RWPE2 (cell line): ENCODE measurements at regions not wholly inside any gene's neighbourhood (a gene's known extent, or its start where the extent isn't known, plus 50 kb on each side); places are given as distances from the start of the nearest gene placed in this dataset.

Source experiments
- ATAC-seq: fragments of 200-7000 bp; cut with Tn5 transposase; 3 replicates; pipeline ENCODE4 v1.9.1; 2021; ENCODE audit warnings: low read depth
- DNase-seq: peaks from one replicate; pipeline ENCODE4 v3.0.0-alpha.2; 2020; ENCODE audit warnings: low spot score
- H3K27ac ChIP-seq: fragments of 450-650 bp; 2 replicates; pipeline ENCODE4 v1.5.1; 2017; ENCODE audit warnings: mild to moderate bottlenecking; ENCODE audit not compliant: poor library complexity, severe bottlenecking
- H3K27me3 ChIP-seq: fragments of 250-450 bp; sonication (Bioruptor Pico); 2 replicates; pipeline ENCODE4 v1.5.1; 2021; ENCODE audit warnings: mild to moderate bottlenecking, moderate library complexity; ENCODE audit not compliant: insufficient read depth, poor library complexity, severe bottlenecking
- H3K36me3 ChIP-seq: fragments of 250-450 bp; sonication (Bioruptor Pico); 2 replicates; pipeline ENCODE4 v1.5.1; 2020; ENCODE audit warnings: low read depth, mild to moderate bottlenecking, moderate library complexity
- H3K4me1 ChIP-seq: fragments of 250-450 bp; sonication (Bioruptor Pico); 2 replicates; pipeline ENCODE4 v1.5.1; 2021; ENCODE audit warnings: mild to moderate bottlenecking, moderate library complexity; ENCODE audit not compliant: insufficient read depth, poor library complexity, severe bottlenecking
- H3K4me3 ChIP-seq: fragments of 250-450 bp; sonication (Bioruptor Pico); 2 replicates; pipeline ENCODE4 v1.5.1; 2021; ENCODE audit warnings: mild to moderate bottlenecking, moderate library complexity; ENCODE audit not compliant: severe bottlenecking
- H3K9me3 ChIP-seq: fragments of 250-450 bp; sonication (Bioruptor Pico); 2 replicates; pipeline ENCODE4 v1.5.1; 2021; ENCODE audit warnings: mild to moderate bottlenecking, moderate library complexity; ENCODE audit not compliant: severe bottlenecking
- TF ChIP-seq, protein P1 (sequence below): fragments of 450-650 bp; IDR thresholded peaks from one replicate; pipeline ENCODE4 v1.5.1; 2017; ENCODE audit warnings: mild to moderate bottlenecking, moderate library complexity; ENCODE audit not compliant: poor library complexity, severe bottlenecking

GRCh38 chr6:165791306-165791705, 128.3 kb upstream of the PDE10A start:
- no peaks in the 10 kb centered on the region for H3K4me1 ChIP-seq
- no peak overlapping the region for H3K27ac ChIP-seq
- no peaks in the 10 kb centered on the region for H3K27me3 ChIP-seq
- DNase-seq: no peak
- H3K4me3 ChIP-seq: no peak overlapping the region
- H3K9me3 ChIP-seq: no peaks in the 10 kb centered on the region
- ATAC-seq: no peak
- TF ChIP-seq, protein P1, sequence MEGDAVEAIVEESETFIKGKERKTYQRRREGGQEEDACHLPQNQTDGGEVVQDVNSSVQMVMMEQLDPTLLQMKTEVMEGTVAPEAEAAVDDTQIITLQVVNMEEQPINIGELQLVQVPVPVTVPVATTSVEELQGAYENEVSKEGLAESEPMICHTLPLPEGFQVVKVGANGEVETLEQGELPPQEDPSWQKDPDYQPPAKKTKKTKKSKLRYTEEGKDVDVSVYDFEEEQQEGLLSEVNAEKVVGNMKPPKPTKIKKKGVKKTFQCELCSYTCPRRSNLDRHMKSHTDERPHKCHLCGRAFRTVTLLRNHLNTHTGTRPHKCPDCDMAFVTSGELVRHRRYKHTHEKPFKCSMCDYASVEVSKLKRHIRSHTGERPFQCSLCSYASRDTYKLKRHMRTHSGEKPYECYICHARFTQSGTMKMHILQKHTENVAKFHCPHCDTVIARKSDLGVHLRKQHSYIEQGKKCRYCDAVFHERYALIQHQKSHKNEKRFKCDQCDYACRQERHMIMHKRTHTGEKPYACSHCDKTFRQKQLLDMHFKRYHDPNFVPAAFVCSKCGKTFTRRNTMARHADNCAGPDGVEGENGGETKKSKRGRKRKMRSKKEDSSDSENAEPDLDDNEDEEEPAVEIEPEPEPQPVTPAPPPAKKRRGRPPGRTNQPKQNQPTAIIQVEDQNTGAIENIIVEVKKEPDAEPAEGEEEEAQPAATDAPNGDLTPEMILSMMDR: no peak
- no peaks in the 10 kb centered on the region for H3K36me3 ChIP-seq

DNA sequence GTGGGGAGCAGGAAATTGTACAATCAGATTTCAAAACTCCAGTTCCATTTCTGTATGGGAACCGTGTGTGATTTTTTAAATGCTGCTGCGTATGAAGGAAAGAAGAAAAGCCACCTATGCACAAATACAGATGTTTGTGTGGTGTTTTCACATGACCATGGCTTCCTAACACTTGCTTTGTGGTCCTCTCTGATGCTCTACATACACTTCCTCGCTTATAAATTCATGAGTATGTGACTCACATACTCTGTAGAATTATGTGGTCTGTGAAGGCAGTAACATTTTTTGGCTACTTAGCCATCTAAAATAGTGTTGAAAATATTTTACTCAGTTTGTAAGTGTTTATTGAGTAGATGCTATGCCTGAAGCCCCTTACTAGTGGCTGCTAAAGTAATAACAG, 119.8 kb upstream of the PDE10A start:
- Histone ChIP-seq H3K36me3 (no peaks in the 10 kb centered on the region), H3K27me3 (no peaks in the 10 kb centered on the region), H3K4me1 (no peaks in the 10 kb centered on the region), H3K9me3 (no peaks in the 10 kb centered on the region), H3K27ac (no peak overlapping the region), H3K4me3 (no peak overlapping the region)
- DNase-seq: no peak
- no peak for ATAC-seq
- TF ChIP-seq, protein P1: no peak

- H3K4me1 ChIP-seq: no peaks in the 10 kb centered on the region
- TF ChIP-seq, protein P1: no peak
- no peaks in the 10 kb centered on the region for H3K9me3 ChIP-seq
- ATAC-seq (no peak), DNase-seq (no peak)
- no peaks in the 10 kb centered on the region for H3K27me3 ChIP-seq
- H3K27ac ChIP-seq: no peak overlapping the region
- no peak overlapping the region for H3K4me3 ChIP-seq
- H3K36me3 ChIP-seq: no peaks in the 10 kb centered on the region
Observed at GRCh38 chr6:165782134-165782533, 119.1 kb upstream of the PDE10A start.

- Histone ChIP-seq H3K27ac (no peak overlapping the region), H3K4me3 (no peak overlapping the region), H3K27me3 (no peaks in the 10 kb centered on the region), H3K4me1 (no peaks in the 10 kb centered on the region), H3K9me3 (no peaks in the 10 kb centered on the region), H3K36me3 (no peaks in the 10 kb centered on the region)
- ATAC-seq (no peak), DNase-seq (no peak)
- TF ChIP-seq, protein P1: no peak
Observed at GRCh38 chr6:165777680-165778079, 114.6 kb upstream of the PDE10A start.

- Histone ChIP-seq H3K4me3 (no peak overlapping the region), H3K4me1 (no peaks in the 10 kb centered on the region), H3K36me3 (no peaks in the 10 kb centered on the region), H3K27me3 (no peaks in the 10 kb centered on the region), H3K9me3 (no peaks in the 10 kb centered on the region), H3K27ac (no peak overlapping the region)
- ATAC-seq (no peak), DNase-seq (no peak)
- TF ChIP-seq, protein P1: no peak
Observed at GRCh38 chr6:165776691-165777090, 113.7 kb upstream of the PDE10A start.
